Medulla oblongata (tissue), 1 donor: ENCODE measurements at regions not wholly inside any gene's neighbourhood (a gene's known extent, or its start where the extent isn't known, plus 50 kb on each side); places are given as distances from the start of the nearest gene placed in this dataset.
A peak's percentile ranks its signal among the peaks of the same experiment; 100 is the strongest.
"Not testable (repeated sequence)": the region's sequence is repeated elsewhere in the genome, so short reads cannot be mapped to it uniquely, and the experiment has no call there.

Experiments used
- DNase-seq: peaks from one replicate; pipeline ENCODE4 v3.0.0-alpha.2; 2015; ENCODE audit errors: extremely low spot score

DNA sequence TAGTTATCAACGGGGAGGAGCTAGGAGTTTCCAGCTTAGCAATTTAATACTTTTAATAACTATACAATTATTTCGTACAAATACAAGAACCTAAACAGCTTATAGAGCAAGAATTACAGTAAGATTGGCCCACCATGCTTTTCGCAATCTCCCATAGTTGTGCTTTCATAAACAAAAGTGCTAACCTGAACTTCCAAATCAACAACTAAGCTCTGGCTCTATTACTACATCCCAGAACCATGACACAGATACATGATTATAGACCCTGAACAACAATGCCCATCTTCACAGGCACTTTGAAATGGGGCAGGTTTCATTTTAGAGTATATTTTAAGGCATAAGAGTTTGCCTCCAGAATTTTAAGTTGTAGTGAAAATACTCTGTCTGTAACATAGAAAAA lies 203.5 kb downstream of the DMRTA1 start:
- no peak for DNase-seq

GRCh38 chr9:22650946-22651345 lies 204.3 kb downstream of the DMRTA1 start:
- DNase-seq, result no peak

DNA sequence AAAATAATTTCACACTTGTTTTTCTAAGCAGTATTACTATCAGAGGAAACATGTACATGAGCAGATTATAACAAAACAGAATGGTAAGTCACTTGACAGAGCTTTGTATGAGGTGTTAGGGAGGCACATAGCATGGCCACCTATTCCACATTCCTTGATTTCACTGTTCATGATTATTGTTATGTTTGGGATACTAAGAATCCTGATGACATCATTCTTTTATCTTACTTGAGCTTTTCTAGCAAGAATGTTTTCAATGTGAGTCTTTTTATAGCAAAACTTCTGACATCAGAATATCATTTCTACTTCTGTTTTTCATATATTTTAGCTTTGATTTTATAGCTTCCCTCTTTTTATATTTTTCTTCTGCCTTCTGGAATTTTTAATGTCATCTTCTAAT lies 208.2 kb downstream of the DMRTA1 start:
- DNase-seq, result no peak

DNA sequence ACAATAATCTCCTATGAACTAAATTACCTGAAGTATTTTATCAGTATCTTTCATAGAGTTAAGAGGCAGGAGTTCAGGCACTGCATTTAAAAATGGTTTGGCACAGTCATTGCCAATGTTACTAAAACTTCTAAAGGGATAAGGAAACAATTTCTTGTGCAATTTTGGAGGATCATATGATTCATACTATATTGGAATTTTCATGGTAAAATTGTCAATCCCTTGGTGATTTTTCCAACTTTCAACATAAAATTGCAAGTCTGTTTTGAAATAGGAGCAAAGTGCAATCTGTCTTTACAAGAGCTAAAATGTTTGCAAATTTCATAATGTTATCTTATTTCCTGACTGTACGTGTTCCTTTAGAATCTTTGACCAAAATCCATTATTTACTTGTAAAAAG lies 211.1 kb downstream of the DMRTA1 start:
- DNase-seq, result no peak

- not testable (repeated sequence) for DNase-seq
These were observed 211.9 kb downstream of the DMRTA1 start for GRCh38 chr9:22658484-22658883.

- DNase-seq, result no peak
These were observed 235.9 kb downstream of the DMRTA1 start for GRCh38 chr9:22682536-22682935.

GRCh38 chr9:22682961-22683699 lies 236.5 kb downstream of the DMRTA1 start:
- DNase-seq, result no peak

DNA sequence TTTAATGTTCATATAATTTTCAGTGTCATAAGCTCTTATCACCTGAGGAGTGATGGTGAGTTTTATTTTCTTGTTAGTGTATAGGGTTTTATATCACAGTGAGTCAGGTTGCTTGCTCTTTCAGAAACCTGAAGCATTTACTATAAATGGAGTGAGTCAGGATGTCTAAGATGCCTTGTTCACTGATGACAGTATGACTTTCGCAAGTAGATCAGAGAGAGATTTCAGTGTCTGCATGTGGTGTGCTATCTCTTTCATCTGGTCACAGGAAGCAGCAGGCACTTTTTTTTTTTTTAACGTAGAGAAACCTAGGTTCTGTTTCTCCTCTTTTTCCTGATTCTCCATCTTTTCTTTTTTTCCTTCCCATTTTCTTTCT lies 237.1 kb downstream of the DMRTA1 start:
- DNase-seq, result no peak

GRCh38 chr9:22693156-22693555 lies 246.5 kb downstream of the DMRTA1 start:
- no peak for DNase-seq

DNA sequence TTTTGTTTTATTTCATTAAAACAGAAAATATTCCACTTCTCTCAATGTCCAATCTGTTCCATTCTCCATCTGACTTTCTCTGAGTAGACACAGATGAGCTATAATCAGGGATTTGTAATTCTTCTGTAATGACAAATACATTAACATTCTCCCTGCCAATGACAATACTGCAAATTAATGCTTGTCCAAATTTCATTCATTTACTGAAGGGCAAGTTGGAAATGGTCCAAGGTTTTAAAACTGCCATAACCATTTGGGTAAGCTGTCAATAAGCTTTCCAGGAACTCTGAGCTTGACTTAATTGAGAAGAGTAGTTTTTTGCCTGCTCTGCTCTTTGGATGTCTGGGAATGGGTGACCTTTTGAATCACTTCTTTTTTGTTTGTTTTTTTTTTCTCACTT lies 253.5 kb downstream of the DMRTA1 start:
- no peak for DNase-seq

DNA sequence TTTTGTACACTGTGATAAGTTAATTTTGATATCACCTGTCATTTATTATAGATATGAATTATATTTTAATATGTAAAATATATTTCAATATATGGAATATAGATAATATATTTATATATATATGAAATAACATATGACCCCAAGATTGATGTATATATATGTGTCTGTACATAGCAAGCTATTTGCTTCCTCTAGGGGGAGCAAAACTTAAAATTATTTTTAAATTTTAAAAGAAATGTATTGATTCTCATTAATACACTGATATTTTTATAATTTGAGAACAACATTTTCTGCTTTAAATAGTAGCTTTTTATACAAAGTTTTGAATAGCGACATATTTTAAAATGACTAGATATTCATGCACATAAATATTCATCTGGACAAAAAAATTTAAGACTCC lies 272.0 kb downstream of the DMRTA1 start:
- no peak for DNase-seq

GRCh38 chr9:22722492-22722891 lies 275.9 kb downstream of the DMRTA1 start:
- DNase-seq, result no peak

DNA sequence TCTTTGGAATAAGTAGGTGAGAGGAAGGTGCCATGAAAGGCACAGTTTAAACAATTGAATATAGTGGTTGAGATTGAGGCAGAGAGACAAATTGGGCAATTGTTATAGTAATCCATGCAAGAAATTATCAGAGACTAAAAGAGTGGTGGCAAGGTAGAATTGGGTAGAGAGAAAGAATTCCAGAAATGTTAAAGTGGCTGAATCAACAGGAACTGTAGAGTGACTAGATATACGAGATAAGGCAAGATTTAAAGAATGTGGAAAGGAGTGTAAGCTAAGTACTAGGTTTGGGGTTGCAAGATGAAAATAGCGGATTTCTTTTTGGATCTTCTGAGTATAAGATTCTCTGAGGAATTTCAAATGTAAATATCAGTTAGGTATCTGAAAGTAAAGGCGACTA lies 285.2 kb downstream of the DMRTA1 start:
- DNase-seq, result no peak

DNA sequence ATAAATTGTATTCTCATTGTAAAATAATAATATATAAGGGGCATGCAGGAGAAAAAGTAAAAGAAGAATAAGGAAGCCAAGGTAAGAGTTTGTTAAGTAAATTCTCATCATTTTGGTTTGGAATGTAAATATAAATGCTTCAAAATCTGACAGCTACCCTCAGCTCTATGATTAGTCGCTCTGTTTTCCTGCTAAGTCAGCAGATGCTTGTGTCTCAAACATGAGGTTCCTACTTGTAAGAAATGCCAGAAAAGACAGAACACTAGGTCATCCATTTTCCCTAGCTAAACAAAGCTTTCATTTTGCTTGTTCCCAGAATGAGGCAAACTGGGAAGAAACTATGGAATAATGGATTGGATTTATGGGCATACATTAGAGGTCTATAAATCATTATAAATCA lies 293.1 kb downstream of the DMRTA1 start:
- DNase-seq, result no peak

DNA sequence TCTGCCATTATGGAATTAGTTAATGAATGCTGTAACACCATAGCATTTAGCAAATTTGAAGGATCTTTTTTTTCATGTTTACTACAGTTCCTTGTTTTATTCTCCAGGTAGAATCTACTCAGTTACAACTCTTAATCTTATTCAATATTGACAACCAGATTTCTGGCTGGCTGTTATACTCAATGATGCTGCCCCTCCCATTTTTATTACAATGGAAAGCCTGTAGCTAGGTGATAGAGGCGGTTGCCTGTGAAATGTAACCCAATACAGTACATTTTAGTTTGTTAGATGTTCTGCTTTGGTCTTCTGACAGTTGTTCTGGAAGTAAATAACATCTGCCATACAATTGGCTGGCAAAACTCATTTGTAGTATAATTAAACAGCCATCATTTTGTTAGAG lies 294.2 kb downstream of the DMRTA1 start:
- no peak for DNase-seq

- no peak for DNase-seq
These were observed 295.8 kb downstream of the DMRTA1 start for GRCh38 chr9:22742401-22742800.

DNA sequence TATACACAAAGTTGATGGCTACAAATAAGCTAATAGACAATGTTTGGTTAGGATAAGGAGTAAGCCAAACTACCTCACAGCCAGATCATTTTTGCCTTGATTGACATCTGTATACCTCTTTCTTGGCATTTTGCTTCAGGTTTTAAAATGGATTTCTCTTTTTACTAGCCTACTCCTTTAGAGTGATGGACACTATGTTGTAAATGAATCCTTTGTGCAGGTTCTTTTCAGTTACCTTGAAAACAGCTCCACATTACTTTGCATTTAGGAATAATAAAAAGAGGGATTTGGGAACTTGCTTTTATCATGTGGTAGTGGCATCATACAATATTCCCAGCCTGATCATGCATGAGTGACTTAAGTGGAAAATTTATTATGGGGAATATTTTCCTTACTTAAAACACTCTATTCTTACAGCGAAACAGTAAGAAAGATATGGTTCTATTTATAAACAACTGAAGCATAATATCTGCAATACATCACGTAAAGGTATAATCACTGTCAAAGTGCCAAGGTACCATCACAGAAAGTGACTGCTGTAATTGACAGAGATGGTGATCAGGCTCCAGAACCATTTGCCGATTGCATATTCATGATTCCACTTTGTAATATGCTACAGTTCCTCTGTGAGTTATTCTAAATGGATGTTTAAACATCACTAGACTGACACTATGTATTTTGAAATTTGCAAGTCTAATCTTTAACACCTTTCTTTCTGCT lies 327.0 kb downstream of the DMRTA1 start:
- DNase-seq, result no peak

DNA sequence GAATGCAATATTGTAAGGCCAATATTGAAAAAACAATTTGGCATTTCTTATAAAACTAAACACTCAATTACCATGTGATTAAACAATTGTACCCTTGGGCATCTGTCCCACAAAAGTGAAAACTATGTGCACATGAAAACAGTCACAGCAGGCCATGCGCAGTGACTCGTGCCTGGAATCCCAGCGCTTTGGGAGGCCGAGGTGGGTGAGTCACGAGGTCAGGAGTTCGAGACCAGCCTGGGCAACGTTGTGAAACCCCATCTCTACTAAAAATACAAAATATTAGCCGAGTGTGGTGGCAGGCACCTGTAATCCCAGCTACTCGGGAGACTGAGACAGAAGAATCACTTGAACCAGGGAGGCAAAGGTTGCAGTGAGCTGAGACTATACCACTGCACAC lies 343.7 kb downstream of the DMRTA1 start:
- DNase-seq, result no peak

GRCh38 chr9:22808876-22809275 lies 362.3 kb downstream of the DMRTA1 start:
- no peak for DNase-seq

GRCh38 chr9:22809371-22809770 lies 362.7 kb downstream of the DMRTA1 start:
- DNase-seq, result no peak

- DNase-seq, result peak; percentile 52
These were observed 366.9 kb downstream of the DMRTA1 start for GRCh38 chr9:22813529-22813928.

DNA sequence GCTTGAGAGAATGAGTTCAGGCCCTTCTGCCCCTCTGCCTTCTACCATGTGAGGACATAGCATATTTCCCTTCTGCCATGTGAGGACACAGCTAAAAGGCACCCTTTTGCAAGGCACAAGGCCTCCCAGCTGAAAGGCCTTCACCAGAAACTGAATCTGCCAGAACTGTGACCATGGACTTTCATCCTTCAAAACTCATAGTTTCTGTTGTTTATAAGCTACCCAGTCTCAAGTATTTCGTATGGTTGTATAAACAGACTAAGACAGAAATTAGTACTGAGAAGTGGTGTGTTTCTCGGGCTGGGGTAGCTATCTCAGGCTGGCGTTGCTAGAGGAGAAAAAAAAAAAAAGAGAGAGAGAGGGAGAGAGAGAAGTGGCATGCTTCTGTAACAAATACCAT lies 368.6 kb downstream of the DMRTA1 start:
- no peak for DNase-seq

DNA sequence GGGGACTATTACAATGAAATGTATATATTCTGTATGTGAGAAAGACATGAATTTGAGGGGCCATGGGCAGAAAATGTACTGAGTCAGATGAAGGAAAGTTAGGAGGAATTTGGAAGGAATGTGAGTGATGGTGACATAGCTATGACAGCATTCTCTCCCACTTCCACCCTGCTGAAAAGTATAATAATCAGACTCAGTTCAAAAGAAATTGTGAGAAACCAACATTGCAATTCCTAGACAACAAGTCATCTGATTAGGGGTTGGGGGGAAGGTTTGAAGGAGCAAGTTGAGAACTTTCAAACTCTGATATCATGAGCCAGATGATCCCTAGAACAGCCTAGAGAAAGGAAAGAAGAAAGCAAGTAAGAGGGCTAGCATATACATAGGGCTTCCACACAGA lies 370.6 kb downstream of the DMRTA1 start:
- DNase-seq, result no peak

GRCh38 chr9:22829236-22829635 lies 382.6 kb downstream of the DMRTA1 start:
- no peak for DNase-seq
